MM.1S (cell line): ENCODE measurements at regions not wholly inside any gene's neighbourhood (a gene's known extent, or its start where the extent isn't known, plus 50 kb on each side); places are given as distances from the start of the nearest gene placed in this dataset.

ENCODE experiments used
- DNase-seq: peaks from one replicate; pipeline ENCODE4 v3.0.0-alpha.2; 2015
- H2AFZ ChIP-seq: fragments of 300-600 bp; sonication (generic); 2 replicates; pipeline ENCODE4 v1.6.0; 2016; ENCODE audit warnings: antibody characterized with exemption, low read length
- H3F3A ChIP-seq: fragments of 300-600 bp; sonication (generic); 2 replicates; pipeline ENCODE4 v1.6.1; 2016; ENCODE audit warnings: mild to moderate bottlenecking, antibody characterized with exemption, low read length, moderate library complexity, mixed read lengths; ENCODE audit not compliant: insufficient read depth
- H3K27ac ChIP-seq: fragments of 300-600 bp; sonication (generic); 2 replicates; pipeline ENCODE4 v1.5.1; 2016; ENCODE audit warnings: mild to moderate bottlenecking, low read length
- H3K27me3 ChIP-seq: fragments of 300-600 bp; sonication (generic); replicated peaks from 2 replicates; pipeline ENCODE4 v1.6.0; 2016; ENCODE audit warnings: low read length; ENCODE audit not compliant: insufficient read depth
- H3K36me3 ChIP-seq: fragments of 300-600 bp; sonication (generic); replicated peaks from 2 replicates; pipeline ENCODE4 v1.6.1; 2016; ENCODE audit warnings: mild to moderate bottlenecking, low read length, mixed read lengths; ENCODE audit not compliant: insufficient read depth
- H3K4me1 ChIP-seq: fragments of 300-600 bp; sonication (generic); 2 replicates; pipeline ENCODE4 v1.6.1; 2016; ENCODE audit warnings: low read length, mixed read lengths
- H3K4me2 ChIP-seq: fragments of 300-600 bp; sonication (generic); 2 replicates; pipeline ENCODE4 v1.6.0; 2016; ENCODE audit warnings: low read depth, low read length
- H3K4me3 ChIP-seq: fragments of 300-600 bp; sonication (generic); 2 replicates; pipeline ENCODE4 v1.5.1; 2016; ENCODE audit warnings: low read length, mixed read lengths
- H3K79me2 ChIP-seq: fragments of 300-600 bp; sonication (generic); 2 replicates; pipeline ENCODE4 v1.6.1; 2016; ENCODE audit warnings: mixed run types, low read length, mixed read lengths
- H3K9ac ChIP-seq: fragments of 300-600 bp; sonication (generic); 2 replicates; pipeline ENCODE4 v1.6.1; 2016; ENCODE audit warnings: low read length, mixed read lengths
- H3K9me2 ChIP-seq: fragments of 300-600 bp; sonication (generic); replicated peaks from 2 replicates; pipeline ENCODE4 v1.6.1; 2016; ENCODE audit warnings: mild to moderate bottlenecking, low read length, mixed read lengths; ENCODE audit not compliant: insufficient read depth
- H3K9me3 ChIP-seq: fragments of 300-600 bp; sonication (generic); replicated peaks from 2 replicates; pipeline ENCODE4 v1.6.1; 2016; ENCODE audit warnings: mild to moderate bottlenecking, low read length, mixed read lengths; ENCODE audit not compliant: insufficient read depth
- H4K20me1 ChIP-seq: fragments of 300-600 bp; sonication (generic); 2 replicates; pipeline ENCODE4 v1.6.1; 2016; ENCODE audit warnings: mild to moderate bottlenecking, low read length, moderate library complexity, mixed read lengths; ENCODE audit not compliant: insufficient read depth
- EZH2 ChIP-seq: fragments of 300-600 bp; sonication (generic); optimal IDR thresholded peaks from 2 replicates; pipeline ENCODE3; 2017; ENCODE audit warnings: low read depth, mild to moderate bottlenecking, antibody characterized with exemption, low read length, mixed read lengths
- EZH2phosphoT487 ChIP-seq: fragments of 300-600 bp; sonication (generic); IDR thresholded peaks from 2 replicates; pipeline ENCODE4 v1.6.1; 2018; ENCODE audit warnings: antibody characterized with exemption, low read length
- TF ChIP-seq, protein P1 (sequence below): fragments of 300-600 bp; sonication (generic); IDR thresholded peaks from 2 replicates; pipeline ENCODE4 v1.5.1; 2016; ENCODE audit warnings: antibody characterized with exemption, low read length, mixed read lengths

DNA sequence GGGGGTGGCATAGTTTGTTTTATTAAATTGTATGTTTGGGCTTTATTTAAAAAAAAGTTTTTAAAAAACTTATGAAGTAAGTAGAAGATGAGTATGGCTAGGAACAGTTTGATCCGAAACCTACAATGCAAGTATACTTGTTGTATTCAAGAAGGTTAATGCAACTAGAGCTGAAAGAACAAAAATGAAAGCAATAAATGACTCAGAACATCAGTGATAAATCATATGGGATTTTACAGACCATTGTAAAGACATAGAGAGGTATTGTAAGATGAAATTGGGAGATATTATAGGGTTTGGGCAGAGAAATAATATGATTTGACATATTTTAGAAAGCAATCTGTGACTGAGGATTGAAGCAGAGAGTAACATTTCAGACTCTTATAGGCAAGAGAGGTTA is 1135.3 kb downstream of the SLITRK5 start:
- no peaks in the 10 kb centered on the region for H3K4me1 ChIP-seq
- H3K27me3 ChIP-seq = no peaks in the 10 kb centered on the region
- no peak overlapping the region for H3K4me2 ChIP-seq
- H3K79me2 ChIP-seq = no peaks in the 10 kb centered on the region
- no peak overlapping the region for H3K27ac ChIP-seq
- no peak for DNase-seq
- no peaks in the 10 kb centered on the region for H3K9me3 ChIP-seq
- H3K9ac ChIP-seq = no peak overlapping the region
- no peak overlapping the region for H2AFZ ChIP-seq
- no peaks in the 10 kb centered on the region for H3K9me2 ChIP-seq
- H3K4me3 ChIP-seq = no peak overlapping the region
- no peaks in the 10 kb centered on the region for H3F3A ChIP-seq
- no peaks in the 10 kb centered on the region for H3K36me3 ChIP-seq
- no peak for TF ChIP-seq EZH2phosphoT487
- TF ChIP-seq EZH2 = no peak
- TF ChIP-seq, protein P1, sequence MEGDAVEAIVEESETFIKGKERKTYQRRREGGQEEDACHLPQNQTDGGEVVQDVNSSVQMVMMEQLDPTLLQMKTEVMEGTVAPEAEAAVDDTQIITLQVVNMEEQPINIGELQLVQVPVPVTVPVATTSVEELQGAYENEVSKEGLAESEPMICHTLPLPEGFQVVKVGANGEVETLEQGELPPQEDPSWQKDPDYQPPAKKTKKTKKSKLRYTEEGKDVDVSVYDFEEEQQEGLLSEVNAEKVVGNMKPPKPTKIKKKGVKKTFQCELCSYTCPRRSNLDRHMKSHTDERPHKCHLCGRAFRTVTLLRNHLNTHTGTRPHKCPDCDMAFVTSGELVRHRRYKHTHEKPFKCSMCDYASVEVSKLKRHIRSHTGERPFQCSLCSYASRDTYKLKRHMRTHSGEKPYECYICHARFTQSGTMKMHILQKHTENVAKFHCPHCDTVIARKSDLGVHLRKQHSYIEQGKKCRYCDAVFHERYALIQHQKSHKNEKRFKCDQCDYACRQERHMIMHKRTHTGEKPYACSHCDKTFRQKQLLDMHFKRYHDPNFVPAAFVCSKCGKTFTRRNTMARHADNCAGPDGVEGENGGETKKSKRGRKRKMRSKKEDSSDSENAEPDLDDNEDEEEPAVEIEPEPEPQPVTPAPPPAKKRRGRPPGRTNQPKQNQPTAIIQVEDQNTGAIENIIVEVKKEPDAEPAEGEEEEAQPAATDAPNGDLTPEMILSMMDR = no peak
- H4K20me1 ChIP-seq = no peaks in the 10 kb centered on the region

DNA sequence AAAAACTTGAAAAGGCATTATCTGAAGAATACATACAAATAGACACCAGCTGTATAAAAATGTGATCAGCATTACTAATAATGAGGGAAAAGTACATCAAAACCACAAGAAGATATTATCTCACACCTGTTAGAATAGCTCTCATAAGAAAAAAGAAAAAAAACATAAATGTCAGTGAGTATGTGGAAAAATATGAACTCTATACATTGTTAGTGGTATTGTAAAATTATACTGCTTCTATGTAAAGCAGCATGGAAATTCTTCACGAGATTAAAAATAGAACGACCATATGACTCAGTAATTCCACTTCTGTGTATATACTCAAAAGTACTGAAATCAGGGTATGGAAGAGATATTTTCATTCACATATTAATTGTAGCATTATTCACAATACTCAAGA is 1146.4 kb downstream of the SLITRK5 start:
- no peak overlapping the region for H3K9ac ChIP-seq
- H3K79me2 ChIP-seq = no peaks in the 10 kb centered on the region
- H2AFZ ChIP-seq = no peak overlapping the region
- no peaks in the 10 kb centered on the region for H4K20me1 ChIP-seq
- no peak overlapping the region for H3K4me3 ChIP-seq
- H3F3A ChIP-seq = no peaks in the 10 kb centered on the region
- H3K4me2 ChIP-seq = no peak overlapping the region
- no peaks in the 10 kb centered on the region for H3K36me3 ChIP-seq
- no peaks in the 10 kb centered on the region for H3K27me3 ChIP-seq
- no peaks in the 10 kb centered on the region for H3K9me2 ChIP-seq
- no peak for DNase-seq
- no peak overlapping the region for H3K27ac ChIP-seq
- no peaks in the 10 kb centered on the region for H3K4me1 ChIP-seq
- H3K9me3 ChIP-seq = no peaks in the 10 kb centered on the region
- TF ChIP-seq, protein P1 = no peak
- no peak for TF ChIP-seq EZH2
- TF ChIP-seq EZH2phosphoT487 = no peak

DNA sequence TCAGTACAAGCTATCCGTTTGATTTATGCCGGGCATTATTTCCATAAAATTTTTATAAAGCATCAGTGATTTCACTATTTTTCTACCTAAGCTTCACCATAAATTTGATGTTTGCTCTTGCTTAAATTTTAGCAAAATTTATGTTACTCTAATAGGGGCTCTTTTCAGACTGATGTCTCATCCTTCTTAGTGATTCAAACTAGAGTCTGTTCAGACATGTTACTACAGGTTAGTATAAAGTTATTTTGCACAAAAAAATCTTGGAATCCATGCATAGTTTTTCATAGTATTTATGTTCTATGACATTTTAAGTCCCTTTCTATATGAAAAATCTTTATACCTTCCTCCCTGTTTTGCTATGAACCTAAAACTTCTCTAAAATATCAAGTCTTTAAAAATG is 1151.9 kb downstream of the SLITRK5 start:
- H3K79me2 ChIP-seq = no peaks in the 10 kb centered on the region
- TF ChIP-seq, protein P1 = no peak
- no peak for TF ChIP-seq EZH2
- no peak for TF ChIP-seq EZH2phosphoT487
- no peaks in the 10 kb centered on the region for H4K20me1 ChIP-seq
- no peaks in the 10 kb centered on the region for H3K36me3 ChIP-seq
- no peak overlapping the region for H3K27ac ChIP-seq
- H3K9me3 ChIP-seq = no peaks in the 10 kb centered on the region
- no peaks in the 10 kb centered on the region for H3F3A ChIP-seq
- no peaks in the 10 kb centered on the region for H3K27me3 ChIP-seq
- no peak overlapping the region for H3K4me3 ChIP-seq
- no peak overlapping the region for H3K4me2 ChIP-seq
- DNase-seq = no peak
- no peaks in the 10 kb centered on the region for H3K4me1 ChIP-seq
- H3K9ac ChIP-seq = no peak overlapping the region
- H3K9me2 ChIP-seq = no peaks in the 10 kb centered on the region
- H2AFZ ChIP-seq = no peak overlapping the region
